ENCODE measurements at regions not wholly inside any gene's neighbourhood (a gene's known extent, or its start where the extent isn't known, plus 50 kb on each side); places are given as distances from the start of the nearest gene placed in this dataset.

GRCh38 chr22:49368221-49368975, 459.3 kb downstream of the BRD1 start:
- no peaks in the 10 kb centered on the region for H3K9me3 ChIP-seq (ENCODE audit: low read depth)
- no peaks in the 10 kb centered on the region for H3K27me3 ChIP-seq
- DNase-seq (ENCODE audit: low read depth in 1 of 2, low spot score in 1 of 2), result no peak
- no peak overlapping the region for H3K4me3 ChIP-seq
- no peak overlapping the region for H3K27ac ChIP-seq
- H3K4me1 ChIP-seq (ENCODE audit: low read depth), result no peaks in the 10 kb centered on the region
- no peaks in the 10 kb centered on the region for H3K36me3 ChIP-seq
- no peak for TF ChIP-seq CTCF (IDR thresholded peaks at IDR 0.05; ENCODE audit: low read depth, low read length)

GRCh38 chr22:49367041-49367697, 460.5 kb downstream of the BRD1 start:
- Histone ChIP-seq H3K4me3 (no peak overlapping the region), H3K9me3 (ENCODE audit: low read depth) (no peaks in the 10 kb centered on the region), H3K27ac (no peak overlapping the region), H3K27me3 (no peaks in the 10 kb centered on the region), H3K4me1 (ENCODE audit: low read depth) (no peaks in the 10 kb centered on the region), H3K36me3 (no peaks in the 10 kb centered on the region)
- peak in 1 of 2 donors; percentile 57 for DNase-seq (ENCODE audit: low read depth in 1 of 2, low spot score in 1 of 2)
- TF ChIP-seq CTCF (IDR thresholded peaks at IDR 0.05; ENCODE audit: low read depth, low read length), result no peak

- no peak overlapping the region for H3K4me3 ChIP-seq
- no peak for TF ChIP-seq CTCF (IDR thresholded peaks at IDR 0.05; ENCODE audit: low read depth, low read length)
- H3K36me3 ChIP-seq, result no peaks in the 10 kb centered on the region
- H3K9me3 ChIP-seq (ENCODE audit: low read depth), result no peaks in the 10 kb centered on the region
- peaks cover under 1% of the 10 kb centered on the region for H3K4me1 ChIP-seq (ENCODE audit: low read depth)
- DNase-seq (ENCODE audit: low read depth in 1 of 2, low spot score in 1 of 2), result no peak
- H3K27ac ChIP-seq, result no peak overlapping the region
- no peaks in the 10 kb centered on the region for H3K27me3 ChIP-seq
Observed at GRCh38 chr22:49366437-49366836, 461.2 kb downstream of the BRD1 start.

GRCh38 chr22:49365910-49366309, 461.8 kb downstream of the BRD1 start:
- DNase-seq (ENCODE audit: low read depth in 1 of 2, low spot score in 1 of 2), result no peak
- H3K4me1 ChIP-seq (ENCODE audit: low read depth), result peaks cover 6% of the 10 kb centered on the region
- no peak for TF ChIP-seq CTCF (IDR thresholded peaks at IDR 0.05; ENCODE audit: low read depth, low read length)
- H3K27me3 ChIP-seq, result no peaks in the 10 kb centered on the region
- no peak overlapping the region for H3K4me3 ChIP-seq
- no peaks in the 10 kb centered on the region for H3K9me3 ChIP-seq (ENCODE audit: low read depth)
- no peak overlapping the region for H3K27ac ChIP-seq
- H3K36me3 ChIP-seq, result no peaks in the 10 kb centered on the region

- H3K9me3 ChIP-seq (ENCODE audit: low read depth), result no peaks in the 10 kb centered on the region
- DNase-seq (ENCODE audit: low read depth in 1 of 2, low spot score in 1 of 2), result no peak
- peaks cover 12% of the 10 kb centered on the region for H3K4me1 ChIP-seq (ENCODE audit: low read depth)
- H3K4me3 ChIP-seq, result no peak overlapping the region
- no peaks in the 10 kb centered on the region for H3K27me3 ChIP-seq
- TF ChIP-seq CTCF (IDR thresholded peaks at IDR 0.05; ENCODE audit: low read depth, low read length), result no peak
- no peak overlapping the region for H3K27ac ChIP-seq
- no peaks in the 10 kb centered on the region for H3K36me3 ChIP-seq
Observed at GRCh38 chr22:49365191-49365837, 462.4 kb downstream of the BRD1 start.
